T-helper 2 cell treated with Interferon-gamma antibody and Interleukin-4, amounts not matched to agents 5 μg/mL and 100 μg/mL, for 36 hours (primary cell): ENCODE measurements at regions not wholly inside any gene's neighbourhood (a gene's known extent, or its start where the extent isn't known, plus 50 kb on each side); places are given as distances from the start of the nearest gene placed in this dataset.

Experiments
- DNase-seq: peaks from one replicate; pipeline ENCODE4 v3.0.0; 2021; ENCODE audit warnings: low spot score
- H3K27ac Mint-ChIP-seq: one replicate; pipeline ENCODE4 v1.8.0; 2021; ENCODE audit warnings: mild to moderate bottlenecking, mixed read lengths
- H3K27me3 Mint-ChIP-seq: one replicate; pipeline ENCODE4 v1.8.0; 2021; ENCODE audit warnings: low read depth, mixed read lengths
- H3K36me3 Mint-ChIP-seq: one replicate; pipeline ENCODE4 v1.8.0; 2021; ENCODE audit warnings: low read depth, mixed read lengths
- H3K4me1 Mint-ChIP-seq: one replicate; pipeline ENCODE4 v1.8.0; 2021; ENCODE audit warnings: low read depth, mixed read lengths
- H3K4me3 Mint-ChIP-seq: one replicate; pipeline ENCODE4 v1.8.0; 2022; ENCODE audit warnings: mild to moderate bottlenecking, moderate library complexity, mixed read lengths
- H3K9me3 Mint-ChIP-seq: one replicate; pipeline ENCODE4 v1.8.0; 2021; ENCODE audit warnings: mixed read lengths

- Mint-ChIP-seq H3K27ac (no peak overlapping the region), H3K9me3 (peaks cover 5% of the 10 kb centered on the region), H3K27me3 (no peaks in the 10 kb centered on the region), H3K4me1 (no peaks in the 10 kb centered on the region), H3K4me3 (no peak overlapping the region), H3K36me3 (no peaks in the 10 kb centered on the region)
- no peak for DNase-seq
Observed at GRCh38 chr5:2906302-2907090, 155.0 kb upstream of the IRX2 start.

- peaks cover 5% of the 10 kb centered on the region for H3K9me3 Mint-ChIP-seq
- no peak overlapping the region for H3K4me3 Mint-ChIP-seq
- H3K4me1 Mint-ChIP-seq, result no peaks in the 10 kb centered on the region
- no peaks in the 10 kb centered on the region for H3K36me3 Mint-ChIP-seq
- no peak overlapping the region for H3K27ac Mint-ChIP-seq
- H3K27me3 Mint-ChIP-seq, result no peaks in the 10 kb centered on the region
- no peak for DNase-seq
Observed at GRCh38 chr5:2905741-2906140, 154.3 kb upstream of the IRX2 start.

DNA sequence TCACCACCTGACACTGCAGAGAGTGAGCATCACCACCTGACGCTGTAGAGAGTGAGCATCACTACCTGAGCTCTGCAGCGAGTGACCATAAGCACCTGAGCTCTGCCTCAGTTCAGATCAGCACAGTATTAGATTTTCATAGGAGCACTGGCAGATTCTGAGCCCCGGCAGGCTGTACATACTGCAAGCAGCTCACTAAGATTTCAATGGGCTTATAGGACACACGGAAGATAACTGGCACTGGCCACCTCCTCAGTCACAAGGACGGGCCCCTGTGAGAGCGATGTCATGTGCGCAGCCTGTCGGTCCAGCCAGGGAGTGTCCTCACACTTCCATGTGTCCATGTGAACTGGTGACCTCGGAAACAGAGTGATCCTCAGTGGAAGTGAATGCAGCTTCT lies 153.5 kb upstream of the IRX2 start:
- Mint-ChIP-seq H3K27ac (no peak overlapping the region), H3K4me3 (no peak overlapping the region), H3K9me3 (peaks cover 5% of the 10 kb centered on the region), H3K27me3 (no peaks in the 10 kb centered on the region), H3K36me3 (no peaks in the 10 kb centered on the region), H3K4me1 (no peaks in the 10 kb centered on the region)
- no peak for DNase-seq

DNA sequence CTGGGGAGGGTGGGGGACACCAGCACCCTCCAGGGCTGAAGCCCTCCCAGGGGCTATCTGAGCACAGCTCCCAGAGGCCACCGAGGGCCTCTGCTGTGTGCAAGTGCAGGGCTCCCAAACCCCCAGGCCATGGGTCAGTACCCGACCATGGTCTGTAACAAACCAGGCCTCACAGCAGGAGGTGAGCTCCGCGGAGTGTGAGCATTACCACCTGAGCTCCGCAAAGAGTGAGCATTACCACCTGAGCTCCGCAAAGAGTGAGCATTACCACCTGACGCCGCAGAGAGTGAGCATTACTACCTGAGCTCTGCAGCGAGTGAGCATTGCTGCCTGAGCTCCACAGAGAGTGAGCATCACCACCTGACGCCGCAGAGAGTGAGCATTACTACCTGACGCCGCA lies 152.9 kb upstream of the IRX2 start:
- peaks cover 5% of the 10 kb centered on the region for H3K9me3 Mint-ChIP-seq
- no peaks in the 10 kb centered on the region for H3K4me1 Mint-ChIP-seq
- H3K36me3 Mint-ChIP-seq, result no peaks in the 10 kb centered on the region
- no peaks in the 10 kb centered on the region for H3K27me3 Mint-ChIP-seq
- no peak overlapping the region for H3K27ac Mint-ChIP-seq
- no peak overlapping the region for H3K4me3 Mint-ChIP-seq
- DNase-seq, result no peak

DNA sequence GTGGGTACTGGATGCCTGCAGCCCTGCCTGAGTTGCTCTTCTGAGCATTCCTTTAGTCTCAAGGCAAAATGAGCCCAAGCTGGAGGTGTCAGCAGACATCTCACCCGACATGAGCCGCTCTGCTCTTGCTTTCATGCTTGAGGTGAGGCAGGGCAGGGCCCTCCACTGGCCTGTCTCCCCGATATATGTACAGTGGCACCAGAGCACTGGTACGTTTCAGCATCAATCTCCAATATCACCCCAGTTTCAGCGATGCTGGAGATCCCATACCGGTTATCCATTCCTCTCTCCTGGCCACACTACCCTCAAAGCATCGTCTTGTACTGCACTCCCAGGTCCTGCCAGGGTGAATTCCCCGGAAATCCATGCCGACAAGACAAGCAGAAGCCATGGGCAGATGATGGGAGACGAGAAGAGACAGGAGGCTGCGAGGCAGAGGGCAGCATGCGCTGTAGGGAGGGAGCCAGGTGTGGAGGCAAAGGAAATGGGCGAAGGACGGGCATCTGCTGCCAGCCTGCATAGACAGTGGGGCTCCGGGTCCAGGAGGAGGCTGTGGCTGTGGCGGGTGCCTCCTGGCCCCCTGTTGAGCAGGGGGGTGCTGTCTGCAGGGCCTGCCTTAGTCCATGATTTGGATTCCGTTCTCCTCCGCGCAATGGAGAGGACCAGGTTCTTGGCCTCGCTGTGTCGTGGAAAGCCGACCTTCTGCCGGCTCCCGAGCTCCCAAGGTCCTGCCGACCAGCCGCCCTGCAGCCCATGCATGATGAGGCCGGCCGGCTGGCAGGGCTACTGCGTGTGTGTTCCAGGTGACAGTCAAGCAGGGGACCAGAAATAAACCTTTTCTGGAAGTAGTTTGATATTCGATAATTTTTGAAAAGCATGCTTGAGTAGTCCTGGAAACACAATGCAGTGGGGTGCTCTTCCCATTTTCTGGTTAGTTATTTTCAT lies 152.2 kb upstream of the IRX2 start:
- Mint-ChIP-seq H3K9me3 (peaks cover 5% of the 10 kb centered on the region), H3K4me1 (no peaks in the 10 kb centered on the region), H3K4me3 (no peak overlapping the region), H3K27me3 (no peaks in the 10 kb centered on the region), H3K36me3 (no peaks in the 10 kb centered on the region), H3K27ac (no peak overlapping the region)
- no peak for DNase-seq

DNA sequence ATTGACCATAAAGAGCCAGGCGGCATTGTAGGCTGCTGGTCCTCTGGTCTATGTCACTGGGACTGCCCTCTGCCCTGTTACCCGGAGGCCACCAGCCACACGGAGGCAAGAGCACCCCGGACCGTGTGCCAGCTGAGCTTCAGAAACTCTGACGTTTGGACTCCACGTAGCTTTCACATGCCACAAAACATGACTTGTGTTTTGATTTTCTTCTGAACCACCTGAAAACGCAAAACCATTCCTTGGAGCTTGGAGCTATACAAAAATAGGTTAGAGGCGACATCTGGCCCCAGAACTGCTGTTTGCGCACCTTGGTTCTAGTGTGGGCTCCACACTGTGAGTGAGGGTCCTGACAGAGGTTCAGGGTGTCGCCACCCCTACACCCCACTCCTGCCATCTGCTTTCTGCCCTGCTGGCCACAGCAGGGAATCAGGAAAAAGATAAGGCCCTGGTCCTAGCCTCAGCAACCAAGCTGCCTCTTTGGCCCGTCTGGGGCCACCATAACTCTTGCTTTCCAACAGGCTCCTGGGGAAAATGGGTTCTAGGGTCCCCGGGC lies 151.3 kb upstream of the IRX2 start:
- DNase-seq, result no peak
- Mint-ChIP-seq H3K27me3 (no peaks in the 10 kb centered on the region), H3K9me3 (peaks cover 5% of the 10 kb centered on the region), H3K4me1 (no peaks in the 10 kb centered on the region), H3K36me3 (no peaks in the 10 kb centered on the region), H3K27ac (no peak overlapping the region), H3K4me3 (no peak overlapping the region)

DNA sequence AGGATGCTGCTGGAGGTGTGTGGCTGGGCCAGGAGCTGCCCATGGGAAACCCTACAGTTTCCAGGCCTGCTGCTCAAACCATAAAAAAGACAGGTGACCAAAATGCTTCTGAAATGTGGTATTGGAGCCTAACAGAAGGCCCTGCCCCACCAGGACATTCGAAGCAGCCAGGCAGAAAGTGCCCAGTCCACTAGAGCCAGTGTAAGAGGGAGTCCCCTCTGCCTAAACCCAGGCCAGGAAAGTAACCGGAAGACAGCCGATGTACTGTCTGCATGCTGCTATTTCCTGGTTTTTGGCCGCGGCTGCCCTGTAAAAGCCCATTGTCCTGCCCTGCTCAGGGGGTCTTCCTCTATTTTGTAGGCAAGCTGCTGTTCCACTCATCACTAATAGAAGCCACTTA lies 150.7 kb upstream of the IRX2 start:
- Mint-ChIP-seq H3K4me3 (no peak overlapping the region), H3K9me3 (peaks cover 5% of the 10 kb centered on the region), H3K27ac (no peak overlapping the region), H3K36me3 (no peaks in the 10 kb centered on the region), H3K27me3 (no peaks in the 10 kb centered on the region), H3K4me1 (no peaks in the 10 kb centered on the region)
- no peak for DNase-seq

DNA sequence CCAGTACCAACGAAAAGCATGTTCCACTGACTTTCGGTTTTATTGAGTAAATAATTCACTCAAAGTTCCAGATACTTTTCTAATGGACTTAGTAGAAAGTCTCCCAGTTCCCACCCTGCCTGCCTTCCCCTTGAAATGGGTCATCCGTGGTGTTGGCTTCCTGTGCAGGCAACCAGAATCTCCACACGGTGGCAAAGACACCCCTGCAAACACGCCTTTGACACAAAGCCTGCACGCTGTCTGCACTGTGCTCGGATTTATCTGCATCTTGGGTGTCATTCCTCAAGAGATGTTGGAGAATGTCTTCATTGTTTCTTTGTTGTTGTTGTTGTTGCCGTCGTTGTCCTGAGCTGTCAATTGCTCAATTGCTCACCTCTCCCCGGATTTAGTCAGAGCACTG lies 150.0 kb upstream of the IRX2 start:
- Mint-ChIP-seq H3K9me3 (peaks cover 5% of the 10 kb centered on the region), H3K4me3 (no peak overlapping the region), H3K36me3 (no peaks in the 10 kb centered on the region), H3K4me1 (no peaks in the 10 kb centered on the region), H3K27ac (no peak overlapping the region), H3K27me3 (no peaks in the 10 kb centered on the region)
- DNase-seq, result no peak

- Mint-ChIP-seq H3K36me3 (no peaks in the 10 kb centered on the region), H3K27ac (no peak overlapping the region), H3K9me3 (peaks cover 5% of the 10 kb centered on the region), H3K27me3 (no peaks in the 10 kb centered on the region), H3K4me1 (no peaks in the 10 kb centered on the region), H3K4me3 (no peak overlapping the region)
- no peak for DNase-seq
Observed at GRCh38 chr5:2901096-2901495, 149.6 kb upstream of the IRX2 start.

- Mint-ChIP-seq H3K4me1 (no peaks in the 10 kb centered on the region), H3K9me3 (peaks cover 5% of the 10 kb centered on the region), H3K4me3 (no peak overlapping the region), H3K27me3 (no peaks in the 10 kb centered on the region), H3K36me3 (no peaks in the 10 kb centered on the region), H3K27ac (no peak overlapping the region)
- no peak for DNase-seq
Observed at GRCh38 chr5:2900360-2900759, 148.9 kb upstream of the IRX2 start.

DNA sequence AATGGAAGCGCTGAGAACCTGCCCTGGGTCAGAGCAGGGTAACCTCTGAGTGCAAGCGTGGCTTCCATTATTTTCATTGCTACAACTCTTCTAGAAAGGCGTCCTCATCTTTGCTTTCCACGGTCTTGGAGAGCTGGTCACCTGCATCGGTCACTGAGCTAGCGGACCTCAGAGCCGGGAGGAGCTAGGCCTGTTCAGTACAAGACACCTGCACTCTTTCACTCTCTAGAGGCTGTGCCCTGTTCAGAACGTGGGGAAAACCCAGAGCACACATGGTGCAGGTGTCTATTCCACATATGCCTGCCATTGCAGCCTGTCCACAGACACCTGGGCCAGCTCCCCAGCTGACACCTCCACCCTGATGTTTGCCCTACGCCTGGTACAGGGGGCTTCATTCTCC lies 147.8 kb upstream of the IRX2 start:
- DNase-seq, result no peak
- H3K27ac Mint-ChIP-seq, result no peak overlapping the region
- no peaks in the 10 kb centered on the region for H3K4me1 Mint-ChIP-seq
- H3K27me3 Mint-ChIP-seq, result no peaks in the 10 kb centered on the region
- H3K36me3 Mint-ChIP-seq, result no peaks in the 10 kb centered on the region
- no peak overlapping the region for H3K4me3 Mint-ChIP-seq
- H3K9me3 Mint-ChIP-seq, result peaks cover 5% of the 10 kb centered on the region

- no peaks in the 10 kb centered on the region for H3K27me3 Mint-ChIP-seq
- no peak for DNase-seq
- H3K27ac Mint-ChIP-seq, result no peak overlapping the region
- no peaks in the 10 kb centered on the region for H3K4me1 Mint-ChIP-seq
- H3K36me3 Mint-ChIP-seq, result no peaks in the 10 kb centered on the region
- no peak overlapping the region for H3K4me3 Mint-ChIP-seq
- peaks cover 10% of the 10 kb centered on the region for H3K9me3 Mint-ChIP-seq
Observed at GRCh38 chr5:2898661-2899060, 147.2 kb upstream of the IRX2 start.

GRCh38 chr5:2897276-2897961 lies 145.9 kb upstream of the IRX2 start:
- DNase-seq, result no peak
- Mint-ChIP-seq H3K9me3 (peaks cover 13% of the 10 kb centered on the region), H3K27me3 (no peaks in the 10 kb centered on the region), H3K27ac (no peak overlapping the region), H3K36me3 (no peaks in the 10 kb centered on the region), H3K4me1 (no peaks in the 10 kb centered on the region), H3K4me3 (no peak overlapping the region)
